Cardiac muscle cell (in vitro differentiated cells and primary cell): ENCODE measurements at regions not wholly inside any gene's neighbourhood (a gene's known extent, or its start where the extent isn't known, plus 50 kb on each side); places are given as distances from the start of the nearest gene placed in this dataset.

Source experiments
- DNase-seq, 2 donors: peaks; one replicate each; pipeline versions ENCODE4 v3.0.0 to v3.0.0-alpha.2; 2010 to 2017; ENCODE audit warnings: low read depth in 1 of 2, low spot score in 1 of 2
- H3K27ac ChIP-seq: fragments of 200-600 bp; sonication (generic); 2 replicates; pipeline ENCODE4 v1.5.1; 2016
- H3K27me3 ChIP-seq: fragments of 200-600 bp; sonication (generic); 2 replicates; pipeline ENCODE4 v1.6.0; 2016; ENCODE audit warnings: control low read depth
- H3K36me3 ChIP-seq: fragments of 200-600 bp; sonication (generic); 2 replicates; pipeline ENCODE4 v1.5.1; 2016; ENCODE audit warnings: control low read depth
- H3K4me1 ChIP-seq: fragments of 200-600 bp; sonication (generic); 2 replicates; pipeline ENCODE4 v1.8.1; 2017; ENCODE audit warnings: low read depth, mild to moderate bottlenecking, mixed run types
- H3K4me3 ChIP-seq: fragments of 200-600 bp; sonication (generic); 2 replicates; pipeline ENCODE4 v1.5.1; 2016; ENCODE audit warnings: mild to moderate bottlenecking
- H3K9me3 ChIP-seq: fragments of 200-600 bp; sonication (generic); 2 replicates; pipeline ENCODE4 v1.5.1; 2017; ENCODE audit warnings: low read depth, mild to moderate bottlenecking, control low read depth
- CTCF ChIP-seq: IDR thresholded peaks from 2 replicates; pipeline ENCODE4 v1.5.1; 2012; ENCODE audit warnings: low read depth, mild to moderate bottlenecking, low read length

GRCh38 chr5:12343558-12343957 lies 439.3 kb upstream of the CTNND2 start:
- no peak for DNase-seq
- Histone ChIP-seq H3K4me3 (no peak overlapping the region), H3K27ac (no peak overlapping the region), H3K9me3 (no peaks in the 10 kb centered on the region), H3K4me1 (no peaks in the 10 kb centered on the region), H3K27me3 (no peaks in the 10 kb centered on the region), H3K36me3 (no peaks in the 10 kb centered on the region)
- no peak for TF ChIP-seq CTCF

- TF ChIP-seq CTCF, result no peak
- no peak overlapping the region for H3K27ac ChIP-seq
- no peaks in the 10 kb centered on the region for H3K27me3 ChIP-seq
- DNase-seq, result no peak
- H3K4me3 ChIP-seq, result no peak overlapping the region
- H3K4me1 ChIP-seq, result no peaks in the 10 kb centered on the region
- H3K9me3 ChIP-seq, result no peaks in the 10 kb centered on the region
- no peaks in the 10 kb centered on the region for H3K36me3 ChIP-seq
Measured at GRCh38 chr5:12335938-12336337, 431.7 kb upstream of the CTNND2 start.

- Histone ChIP-seq H3K4me1 (no peaks in the 10 kb centered on the region), H3K27me3 (no peaks in the 10 kb centered on the region), H3K36me3 (no peaks in the 10 kb centered on the region), H3K27ac (no peak overlapping the region), H3K4me3 (no peak overlapping the region), H3K9me3 (no peaks in the 10 kb centered on the region)
- TF ChIP-seq CTCF, result no peak
- DNase-seq, result no peak
Measured at GRCh38 chr5:12332480-12332879, 428.2 kb upstream of the CTNND2 start.

- TF ChIP-seq CTCF, result no peak
- no peak for DNase-seq
- H3K9me3 ChIP-seq, result no peaks in the 10 kb centered on the region
- H3K4me3 ChIP-seq, result no peak overlapping the region
- H3K27me3 ChIP-seq, result no peaks in the 10 kb centered on the region
- no peaks in the 10 kb centered on the region for H3K36me3 ChIP-seq
- no peak overlapping the region for H3K27ac ChIP-seq
- H3K4me1 ChIP-seq, result no peaks in the 10 kb centered on the region
Measured at GRCh38 chr5:12330993-12331588, 426.8 kb upstream of the CTNND2 start.

GRCh38 chr5:12330381-12330780 lies 426.1 kb upstream of the CTNND2 start:
- no peak overlapping the region for H3K4me3 ChIP-seq
- no peaks in the 10 kb centered on the region for H3K4me1 ChIP-seq
- no peaks in the 10 kb centered on the region for H3K36me3 ChIP-seq
- no peak for TF ChIP-seq CTCF
- DNase-seq, result no peak
- no peaks in the 10 kb centered on the region for H3K27me3 ChIP-seq
- no peak overlapping the region for H3K27ac ChIP-seq
- no peaks in the 10 kb centered on the region for H3K9me3 ChIP-seq

- Histone ChIP-seq H3K27me3 (no peaks in the 10 kb centered on the region), H3K4me1 (no peaks in the 10 kb centered on the region), H3K4me3 (no peak overlapping the region), H3K9me3 (no peaks in the 10 kb centered on the region), H3K36me3 (no peaks in the 10 kb centered on the region), H3K27ac (no peak overlapping the region)
- DNase-seq, result no peak
- TF ChIP-seq CTCF, result no peak
Measured at GRCh38 chr5:12323637-12324229, 419.5 kb upstream of the CTNND2 start.
